ENCODE measurements at regions not wholly inside any gene's neighbourhood (a gene's known extent, or its start where the extent isn't known, plus 50 kb on each side); places are given as distances from the start of the nearest gene placed in this dataset.

GRCh38 chr21:19833082-19833481 lies 1165.1 kb upstream of the NCAM2 start:
- no peak for DNase-seq (ENCODE audit: extremely low read depth, low read depth)
- TF ChIP-seq CTCF (IDR thresholded peaks at IDR 0.05; ENCODE audit: low read depth, low read length), result no peak

GRCh38 chr21:19842601-19843000 lies 1155.6 kb upstream of the NCAM2 start:
- no peak for TF ChIP-seq CTCF (IDR thresholded peaks at IDR 0.05; ENCODE audit: low read depth, low read length)
- no peak for DNase-seq (ENCODE audit: extremely low read depth, low read depth)

GRCh38 chr21:19844334-19844733 lies 1153.9 kb upstream of the NCAM2 start:
- DNase-seq (ENCODE audit: extremely low read depth, low read depth), result no peak
- no peak for TF ChIP-seq CTCF (IDR thresholded peaks at IDR 0.05; ENCODE audit: low read depth, low read length)

GRCh38 chr21:19850157-19850556 lies 1148.1 kb upstream of the NCAM2 start:
- DNase-seq (ENCODE audit: extremely low read depth, low read depth), result no peak
- no peak for TF ChIP-seq CTCF (IDR thresholded peaks at IDR 0.05; ENCODE audit: low read depth, low read length)

- no peak for DNase-seq (ENCODE audit: extremely low read depth, low read depth)
- TF ChIP-seq CTCF (IDR thresholded peaks at IDR 0.05; ENCODE audit: low read depth, low read length), result no peak
Observed at GRCh38 chr21:19853061-19853460, 1145.1 kb upstream of the NCAM2 start.

GRCh38 chr21:19853709-19854575 lies 1144.3 kb upstream of the NCAM2 start:
- DNase-seq (ENCODE audit: extremely low read depth, low read depth), result no peak
- no peak for TF ChIP-seq CTCF (IDR thresholded peaks at IDR 0.05; ENCODE audit: low read depth, low read length)

- TF ChIP-seq CTCF (IDR thresholded peaks at IDR 0.05; ENCODE audit: low read depth, low read length), result no peak
- DNase-seq (ENCODE audit: extremely low read depth, low read depth), result no peak
Observed at GRCh38 chr21:19855522-19855921, 1142.7 kb upstream of the NCAM2 start.
